ENCODE measurements at regions not wholly inside any gene's neighbourhood (a gene's known extent, or its start where the extent isn't known, plus 50 kb on each side); places are given as distances from the start of the nearest gene placed in this dataset.
"Not testable (repeated sequence)": the region's sequence is repeated elsewhere in the genome, so short reads cannot be mapped to it uniquely, and the experiment has no call there.

DNA sequence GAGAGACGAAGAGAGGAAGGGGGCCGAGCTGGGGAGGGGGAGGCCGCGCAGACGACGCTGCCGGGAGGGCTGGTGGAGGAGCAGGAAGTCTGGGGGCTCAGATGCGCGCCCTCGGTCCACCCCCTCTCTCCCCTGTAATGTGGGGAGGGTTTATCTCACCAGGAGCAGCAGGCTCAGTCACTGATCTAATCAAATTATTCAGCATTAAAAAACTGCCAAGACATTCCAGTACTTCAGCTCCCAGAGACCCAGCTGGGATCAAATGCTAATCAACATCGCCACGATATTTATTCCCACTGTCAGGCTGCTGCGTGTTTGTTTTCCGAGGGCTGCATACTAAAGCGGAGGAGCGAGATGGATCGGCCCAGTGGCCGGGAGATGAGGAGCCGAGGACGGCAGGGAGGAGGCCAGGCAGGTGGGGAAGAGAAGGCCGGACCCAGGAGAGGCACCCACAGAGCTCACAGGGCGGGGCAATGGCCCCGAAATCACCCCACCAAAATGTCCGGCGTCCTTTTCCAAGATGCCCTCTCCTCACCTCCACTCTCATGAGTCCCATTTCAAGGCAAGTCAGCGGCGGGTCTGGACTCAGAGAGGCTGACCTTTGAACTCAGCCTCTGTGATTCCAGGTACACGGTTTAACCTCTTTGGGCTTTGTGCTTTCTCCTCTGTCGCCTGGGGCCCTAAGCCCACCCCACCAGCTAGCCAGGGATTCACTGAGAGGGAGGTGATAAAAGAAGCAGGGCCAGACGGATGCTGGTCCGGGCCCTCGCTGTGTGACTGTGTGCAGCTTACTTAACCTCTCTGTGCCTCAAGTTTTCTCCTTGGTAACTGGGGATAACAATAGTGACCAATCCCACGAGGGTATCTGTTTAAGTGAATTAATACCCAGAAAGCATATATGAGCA lies 502.1 kb downstream of the MN1 start:
- peak; percentile 49 for DNase-seq

DNA sequence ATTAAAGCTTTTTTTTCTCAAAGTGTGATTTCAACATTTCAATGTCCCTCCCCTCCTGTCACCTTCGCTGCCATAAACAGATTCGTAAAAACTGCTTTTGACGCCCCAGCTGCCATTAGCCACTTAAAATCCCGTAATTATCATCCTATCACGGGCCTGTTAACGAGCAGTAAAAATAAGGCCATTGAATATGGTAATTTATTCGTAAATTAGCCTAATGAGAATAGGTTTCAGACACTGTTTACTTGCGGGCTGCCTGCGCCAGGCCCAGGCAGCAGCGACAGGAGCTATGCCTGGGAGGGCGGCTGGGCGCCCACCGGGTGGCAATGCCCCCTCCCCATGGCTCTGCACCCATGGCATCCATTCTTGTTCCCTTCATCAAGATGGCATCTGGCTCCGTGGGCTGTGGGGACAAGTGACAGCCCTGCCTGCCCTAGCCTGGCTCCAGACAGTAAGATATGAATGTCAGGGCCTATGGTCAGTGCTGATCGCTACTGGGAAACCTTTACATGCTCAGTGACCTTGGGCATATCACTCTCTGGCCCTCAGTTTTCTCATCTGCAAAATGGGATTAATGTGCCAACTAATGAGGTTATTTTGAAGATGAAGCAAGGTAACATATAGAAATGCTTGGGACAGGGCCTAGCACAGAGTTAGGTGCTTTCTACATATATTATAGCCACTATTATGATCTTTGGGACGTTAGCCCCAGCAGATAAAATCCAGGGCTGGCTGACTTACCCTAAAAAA lies 500.8 kb downstream of the MN1 start:
- DNase-seq = no peak

DNA sequence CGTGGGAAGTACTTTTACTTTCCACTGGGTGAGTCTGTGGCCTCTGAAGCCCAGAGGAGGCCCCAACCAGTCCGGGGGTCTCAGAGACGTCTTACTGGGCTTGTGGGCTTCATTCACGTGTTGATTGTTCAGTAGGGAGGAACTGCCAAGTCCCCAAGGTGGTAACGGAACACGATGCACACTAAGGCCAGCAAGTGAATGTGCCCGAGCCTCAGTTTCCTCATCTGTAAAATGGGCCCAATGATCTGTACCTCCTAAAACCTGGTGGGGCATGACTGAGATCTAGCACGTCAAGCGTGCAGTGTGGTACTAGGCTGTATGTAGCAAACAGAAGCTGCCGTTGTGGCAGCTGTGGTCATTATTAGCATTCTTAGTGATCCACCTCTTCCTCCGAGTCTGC lies 499.1 kb downstream of the MN1 start:
- DNase-seq = no peak

- no peak for DNase-seq
Observed at GRCh38 chr22:27303718-27304117, 497.8 kb downstream of the MN1 start.

DNA sequence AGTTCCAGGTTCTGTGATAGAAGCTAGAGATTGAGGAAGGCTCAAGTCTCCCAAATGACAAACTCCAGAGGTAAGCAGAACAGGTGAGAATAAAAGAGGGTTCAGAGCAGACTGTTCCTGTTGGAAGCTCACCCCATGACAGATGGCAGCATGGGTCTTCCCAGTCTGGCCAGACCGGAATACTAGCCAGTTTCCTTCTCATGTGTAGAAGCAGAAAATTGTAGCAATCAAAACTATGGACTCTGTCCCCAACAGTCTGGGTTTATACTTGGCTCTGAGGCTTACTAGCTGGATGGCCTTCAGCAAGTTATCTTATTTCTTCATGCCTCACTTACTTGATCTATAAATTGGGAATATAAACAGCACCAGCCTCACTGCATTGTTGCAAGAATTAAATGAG lies 494.8 kb downstream of the MN1 start:
- DNase-seq = no peak

DNA sequence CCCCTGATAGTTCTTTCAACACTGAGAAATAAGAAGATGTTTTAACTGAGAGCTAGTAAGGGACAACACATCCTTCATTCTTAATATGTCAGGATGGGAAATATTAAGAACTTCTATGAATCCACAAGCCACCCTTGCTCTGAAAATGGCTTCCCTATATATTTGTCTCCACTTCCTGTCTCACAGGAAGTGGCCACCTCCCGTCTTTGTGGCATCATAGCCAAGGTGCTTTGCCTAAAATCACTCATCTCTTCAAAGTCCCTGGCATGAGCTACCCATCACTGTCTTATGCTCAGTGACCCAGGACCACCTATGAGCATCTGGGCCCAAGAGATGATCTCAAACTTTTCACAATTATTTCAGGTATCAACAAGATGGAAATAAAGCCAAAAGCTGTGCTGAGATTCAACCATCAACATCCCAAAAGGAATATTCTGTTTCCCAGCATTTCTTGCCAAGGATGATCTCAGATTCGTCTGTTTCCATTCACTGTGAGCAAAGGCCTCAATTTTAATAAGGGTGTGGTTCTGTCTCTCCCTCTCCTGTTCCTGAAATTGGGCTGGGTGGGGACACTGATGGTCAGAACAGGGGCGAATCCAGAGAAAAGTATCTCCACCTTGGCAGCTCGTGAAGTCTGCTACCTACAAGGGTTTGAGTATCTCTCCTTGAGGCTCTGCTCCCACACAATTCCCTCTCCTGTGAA lies 493.9 kb downstream of the MN1 start:
- peak; percentile 79 for DNase-seq

DNA sequence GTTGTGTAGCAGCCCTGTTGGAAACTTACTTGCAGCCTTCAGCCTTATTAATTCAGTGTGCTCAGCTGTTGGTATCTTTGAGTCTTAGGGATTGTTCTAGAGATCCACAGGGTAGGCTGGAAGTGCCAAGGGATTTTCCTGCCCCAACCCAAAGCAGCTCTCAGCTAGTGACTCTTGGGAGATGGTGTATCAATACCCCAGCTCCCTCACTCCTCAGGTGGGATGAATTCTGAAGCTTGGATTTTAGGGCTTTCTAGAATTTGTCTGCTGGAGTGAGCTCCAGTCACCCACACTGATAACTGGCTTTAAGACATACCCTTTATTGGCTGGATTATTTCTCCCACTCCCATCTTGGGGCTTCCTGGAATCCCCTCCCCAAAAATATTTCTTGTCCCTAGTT lies 493.0 kb downstream of the MN1 start:
- DNase-seq = no peak

DNA sequence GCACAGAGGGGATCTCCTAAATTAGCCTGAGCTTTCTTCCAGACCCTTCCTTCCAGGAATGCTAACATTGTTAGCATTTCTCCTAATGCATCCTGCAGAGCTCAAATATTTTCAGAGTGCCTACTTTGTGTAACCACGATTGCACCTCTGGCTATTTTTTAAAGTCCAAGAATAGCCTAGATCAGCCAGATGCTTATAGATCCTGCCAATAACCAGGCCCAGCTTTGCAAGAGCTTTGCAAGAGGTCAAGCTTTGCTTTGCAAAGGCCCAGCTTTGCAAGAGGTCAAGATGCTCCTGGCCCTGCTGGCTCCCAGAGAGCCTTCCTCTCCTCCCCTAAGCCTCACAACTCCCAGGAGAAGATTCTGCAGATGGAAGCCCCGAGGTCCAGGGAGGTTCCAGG lies 491.9 kb downstream of the MN1 start:
- DNase-seq = no peak

GRCh38 chr22:27310966-27311697 lies 490.4 kb downstream of the MN1 start:
- no peak for DNase-seq

- no peak for DNase-seq
Observed at GRCh38 chr22:27311698-27312550, 489.6 kb downstream of the MN1 start.

DNA sequence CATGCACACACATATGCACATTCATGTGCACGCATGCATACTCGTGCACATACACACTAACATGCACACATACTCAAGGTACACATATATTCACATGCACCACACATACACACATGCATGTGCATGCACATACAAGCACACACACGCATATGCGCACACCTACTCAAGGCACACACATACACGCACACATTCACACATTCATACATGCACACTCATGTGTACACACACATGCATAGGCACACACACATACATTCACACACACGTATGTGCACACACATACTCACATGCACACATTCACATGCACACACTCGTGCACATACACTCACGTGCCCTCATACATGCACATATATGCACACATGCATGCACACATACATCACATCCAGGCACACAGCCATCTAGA lies 489.0 kb downstream of the MN1 start:
- no peak for DNase-seq

- DNase-seq = no peak
Observed at GRCh38 chr22:27312966-27313855, 488.3 kb downstream of the MN1 start.

- no peak for DNase-seq
Observed at GRCh38 chr22:27314276-27314807, 487.2 kb downstream of the MN1 start.

GRCh38 chr22:27315833-27316232 lies 485.7 kb downstream of the MN1 start:
- no peak for DNase-seq

GRCh38 chr22:27317096-27317495 lies 484.5 kb downstream of the MN1 start:
- no peak for DNase-seq

- no peak for DNase-seq
Observed at GRCh38 chr22:27317971-27318428, 483.6 kb downstream of the MN1 start.

DNA sequence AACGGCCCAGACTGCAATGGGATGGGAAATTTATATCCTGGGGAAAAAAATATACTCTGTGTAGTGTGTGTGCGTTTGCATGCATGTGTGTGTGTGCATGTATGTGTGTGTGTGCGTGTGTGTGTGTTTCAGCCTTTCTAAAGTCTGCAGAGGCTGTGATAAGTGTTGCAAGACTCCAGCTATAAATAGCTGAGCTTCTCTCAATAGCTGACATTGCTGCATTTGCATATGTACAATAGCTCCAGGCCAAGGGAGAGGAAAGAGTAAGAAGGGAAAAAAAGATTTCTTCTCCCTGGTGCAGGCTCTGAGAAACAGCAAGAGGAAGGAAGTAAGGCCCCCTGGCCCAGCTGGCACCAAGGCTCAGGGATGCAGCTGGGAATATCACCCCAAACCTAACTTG lies 483.0 kb downstream of the MN1 start:
- DNase-seq = peak; percentile 68

DNA sequence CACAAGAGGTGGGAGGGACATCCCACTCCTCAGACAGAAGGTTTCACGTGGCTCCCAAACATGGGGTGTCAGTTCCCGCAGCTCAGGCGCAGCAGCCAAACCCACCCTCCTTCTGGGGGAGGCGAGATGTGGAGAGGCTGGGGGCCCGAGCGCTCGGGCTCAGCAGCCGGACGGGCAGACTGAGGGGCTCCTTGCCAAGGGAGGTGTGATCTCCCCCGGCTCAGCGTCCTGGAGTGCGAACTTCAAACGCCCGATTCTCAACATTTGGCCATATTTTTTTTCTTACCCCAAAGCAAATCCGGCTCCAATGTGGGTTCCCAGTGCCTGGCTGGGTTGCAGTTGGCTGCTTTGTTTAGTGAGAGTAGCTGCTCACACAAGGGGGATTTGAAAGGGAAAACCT lies 477.9 kb downstream of the MN1 start:
- DNase-seq = no peak

GRCh38 chr22:27324908-27325307 lies 476.6 kb downstream of the MN1 start:
- DNase-seq = not testable (repeated sequence)

DNA sequence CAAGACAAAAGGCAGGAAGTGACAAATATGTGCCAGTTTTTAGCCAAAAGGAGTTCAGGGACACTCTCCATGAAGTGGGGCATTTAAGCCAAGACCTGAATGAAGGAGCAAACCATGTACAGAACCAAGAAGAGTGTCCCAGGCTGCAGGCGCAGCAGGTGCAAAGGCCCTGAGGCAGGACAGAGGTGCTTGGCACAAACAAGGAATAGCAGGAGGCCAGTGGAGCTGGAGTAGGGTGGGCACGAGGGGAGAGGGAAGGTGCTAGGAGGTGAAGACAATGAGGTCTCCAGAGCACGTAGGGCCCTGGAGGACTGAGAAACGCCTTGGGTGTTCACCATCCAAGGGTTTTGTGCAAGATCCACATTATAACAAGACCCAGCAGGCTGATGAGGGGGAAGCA lies 474.1 kb downstream of the MN1 start:
- no peak for DNase-seq

All from hindlimb muscle (tissue), 1 donor.